GM18499 (cell line): ENCODE measurements at regions not wholly inside any gene's neighbourhood (a gene's known extent, or its start where the extent isn't known, plus 50 kb on each side); places are given as distances from the start of the nearest gene placed in this dataset.
"Not testable (repeated sequence)": the region's sequence is repeated elsewhere in the genome, so short reads cannot be mapped to it uniquely, and the experiment has no call there.

Experiments
- ATAC-seq: cut with Tn5 transposase; IDR thresholded peaks from one replicate; pipeline ENCODE4 v1.9.1; 2021; ENCODE audit warnings: moderate number of reproducible peaks; ENCODE audit not compliant: insufficient read depth, unreplicated experiment

DNA sequence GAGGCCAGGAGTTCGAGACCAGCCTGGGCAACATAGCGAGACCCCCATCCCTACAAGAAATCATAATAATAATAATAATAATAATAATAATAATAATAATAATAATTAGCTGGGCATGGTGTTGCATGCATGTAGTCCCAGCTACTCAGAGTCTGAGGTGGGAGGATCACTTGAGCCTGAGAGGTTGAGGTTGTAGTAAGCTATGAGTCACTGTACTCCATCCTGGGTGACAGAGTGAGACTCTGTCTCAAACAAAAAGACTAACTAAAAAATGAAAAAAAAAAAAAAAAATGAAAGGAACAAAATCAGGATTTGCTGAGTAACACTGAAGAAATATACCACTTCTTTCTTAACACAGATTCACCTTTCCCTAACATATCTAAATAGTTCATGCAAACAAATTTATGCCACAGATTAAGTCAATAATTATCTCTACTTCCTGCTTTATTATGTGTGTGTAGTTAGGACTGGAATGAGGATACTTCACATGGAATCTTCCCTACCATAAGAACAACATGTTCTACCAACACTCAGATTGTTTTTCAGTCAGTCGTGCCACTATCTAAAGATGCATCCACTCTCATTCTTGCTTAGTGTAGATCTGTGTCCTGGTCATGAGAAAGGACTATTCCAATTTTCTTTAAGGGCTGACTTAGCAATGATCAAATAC lies 928.7 kb downstream of the SLC4A3 start:
- ATAC-seq, result no peak

DNA sequence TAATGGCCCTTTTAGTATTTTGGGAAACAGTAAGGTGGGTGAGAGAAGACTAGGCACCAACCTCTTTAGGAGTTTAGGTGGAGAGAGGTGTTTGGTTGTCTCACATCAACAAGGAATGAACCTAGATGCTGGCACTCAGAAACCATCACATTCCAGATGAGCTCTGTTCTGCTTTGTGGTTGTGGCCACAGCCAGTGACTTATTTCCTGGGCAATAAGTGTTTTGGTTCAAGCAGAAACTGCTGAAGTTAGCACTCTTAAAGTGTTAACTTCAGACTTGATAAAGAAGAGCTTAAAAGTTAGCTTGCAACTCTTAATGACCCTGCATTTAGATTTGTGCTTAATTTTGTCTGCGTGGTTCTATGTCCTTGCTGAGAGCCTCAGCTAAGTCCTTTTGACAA lies 929.2 kb downstream of the SLC4A3 start:
- ATAC-seq, result no peak

DNA sequence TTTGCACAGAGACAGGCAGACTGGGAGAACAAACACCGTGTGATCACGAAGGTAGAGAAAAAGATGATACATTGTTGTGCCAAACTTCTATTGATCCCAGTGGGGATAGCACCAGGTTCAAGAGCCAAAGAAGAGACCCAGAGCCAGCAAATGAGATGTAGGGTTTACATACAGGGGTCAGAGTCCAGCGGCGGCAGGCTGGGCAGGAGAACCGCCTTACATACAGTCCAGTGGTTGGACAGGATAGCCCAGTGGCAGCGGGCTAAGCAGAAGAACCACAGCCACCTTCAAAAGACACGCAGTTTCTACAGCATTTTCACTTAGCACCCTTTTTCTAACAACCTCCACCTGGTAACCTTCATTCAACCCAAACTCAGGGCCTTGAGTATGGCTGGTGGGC lies 932.8 kb downstream of the SLC4A3 start:
- ATAC-seq, result no peak

DNA sequence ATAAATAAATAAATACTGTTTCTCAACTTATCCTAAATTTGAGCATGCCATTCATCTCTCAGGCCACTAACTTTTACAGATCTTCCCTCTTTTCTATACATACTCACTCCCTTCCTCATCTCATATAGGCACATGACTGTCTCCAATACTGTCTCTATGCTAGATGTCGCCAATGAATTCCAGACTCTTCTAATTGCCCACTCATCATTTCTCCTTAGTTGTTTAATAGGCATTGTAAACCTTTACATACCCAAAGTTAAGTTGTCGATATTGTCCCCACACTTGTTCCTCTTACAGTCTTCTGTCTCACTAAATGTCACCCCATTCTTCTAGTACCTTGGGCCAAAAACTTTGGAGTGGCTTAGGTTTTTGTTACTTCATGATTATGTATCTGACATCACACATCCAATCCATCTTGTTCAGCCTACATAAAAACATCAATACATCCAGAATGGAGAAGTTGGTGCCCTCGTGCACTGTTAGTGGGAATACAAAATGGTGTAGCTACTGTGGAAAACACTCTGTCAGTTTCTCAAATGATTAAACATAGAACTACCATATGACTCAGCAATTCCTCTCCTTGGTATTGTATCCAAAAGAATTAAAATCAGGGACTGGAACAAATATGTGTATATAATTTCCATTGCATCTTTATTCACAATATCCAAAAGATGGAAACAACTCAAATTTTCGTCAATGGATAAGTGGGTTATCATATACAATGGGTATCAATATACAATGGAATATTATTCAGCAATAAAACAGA lies 935.1 kb downstream of the SLC4A3 start:
- no peak for ATAC-seq

DNA sequence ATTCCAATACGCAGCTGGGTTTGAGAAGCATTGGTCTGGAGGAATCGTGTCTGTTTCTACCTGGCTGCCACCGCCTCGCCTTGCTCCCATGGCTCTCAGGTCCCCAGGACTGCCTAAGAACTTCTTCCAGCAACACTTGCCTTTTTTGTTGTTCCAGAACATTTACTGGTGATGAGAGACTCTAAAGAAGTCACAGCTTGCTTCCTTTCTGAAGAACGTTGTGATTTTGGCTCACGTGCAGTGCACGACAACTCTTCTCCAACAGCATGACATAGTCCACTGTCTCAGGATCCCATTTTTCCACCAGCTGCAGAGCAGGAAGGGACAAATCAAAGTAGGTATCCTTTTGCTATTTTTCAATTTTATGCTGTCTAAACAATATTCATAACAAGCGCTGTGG lies 940.9 kb downstream of the SLC4A3 start:
- no peak for ATAC-seq

DNA sequence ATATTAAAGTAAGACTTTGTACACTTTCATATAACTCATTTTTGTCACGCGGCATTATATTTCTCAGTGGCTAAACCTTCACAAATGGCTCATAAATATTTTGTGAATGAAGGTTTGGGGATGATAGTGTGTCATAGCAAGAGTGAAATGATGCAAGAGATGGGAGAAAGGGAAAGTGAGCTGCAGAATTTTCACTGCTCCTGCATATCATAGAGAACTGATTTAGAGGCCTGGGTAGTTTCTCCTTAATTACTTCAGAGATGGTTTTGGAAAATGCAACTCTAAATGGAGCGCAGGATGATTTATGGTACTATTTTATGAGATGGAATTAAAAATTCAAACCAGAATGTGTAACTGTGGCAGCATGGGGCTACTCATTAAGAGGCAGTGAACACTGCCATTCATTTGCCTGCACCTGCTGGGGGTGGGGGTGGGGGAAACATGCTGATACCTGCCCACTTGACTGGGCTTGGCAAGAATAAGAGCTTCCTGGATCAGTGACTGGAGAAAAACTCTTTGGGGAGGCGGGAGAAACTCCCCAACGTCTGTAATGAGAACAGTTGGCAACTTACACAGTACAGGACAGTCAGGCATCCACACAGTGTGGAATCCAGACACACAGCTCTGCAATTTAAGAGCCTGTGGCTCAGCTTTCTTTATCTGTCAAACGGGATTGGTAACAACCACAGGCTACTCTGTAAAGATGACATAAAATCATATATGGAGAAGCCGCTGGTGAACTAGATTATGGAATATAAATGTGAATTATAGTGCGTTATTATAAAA lies 941.9 kb downstream of the SLC4A3 start:
- no peak for ATAC-seq

DNA sequence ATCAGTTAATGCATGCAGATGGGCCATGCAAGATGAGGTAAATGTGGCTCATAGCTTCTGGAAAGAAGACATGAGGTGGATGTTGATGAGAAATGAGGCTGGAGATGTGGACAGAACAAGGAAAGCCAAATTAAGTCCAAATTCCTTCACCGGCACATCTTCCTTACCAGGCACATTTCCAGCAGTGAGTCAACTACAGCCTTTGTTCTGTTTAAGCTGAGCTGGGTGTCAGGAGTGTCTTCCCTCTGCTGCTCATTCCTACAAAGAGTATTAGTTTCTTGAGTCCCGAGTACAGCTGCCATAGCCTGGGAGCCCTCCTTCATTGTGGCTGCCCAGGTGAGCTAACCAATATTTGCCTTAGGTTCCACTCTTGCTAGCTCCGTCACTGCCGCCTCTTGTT lies 945.0 kb downstream of the SLC4A3 start:
- no peak for ATAC-seq

DNA sequence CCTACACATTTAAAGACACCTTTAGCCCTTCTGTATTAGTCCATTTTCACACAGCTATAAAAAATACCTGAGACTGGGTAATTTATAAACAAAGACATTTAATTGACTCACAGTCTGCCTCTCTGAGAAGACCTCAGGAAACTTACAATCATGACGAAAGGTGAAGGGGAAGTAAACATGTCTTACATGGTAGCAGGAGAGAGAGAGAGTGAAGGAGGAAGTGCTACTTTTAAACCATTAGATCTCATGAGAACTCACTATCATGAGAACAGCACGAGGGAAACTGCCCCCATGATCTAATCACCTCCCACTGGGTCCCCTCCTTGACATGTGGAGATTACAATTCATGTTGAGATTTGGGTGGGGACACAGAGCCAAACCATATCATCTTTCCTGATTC lies 946.6 kb downstream of the SLC4A3 start:
- no peak for ATAC-seq

DNA sequence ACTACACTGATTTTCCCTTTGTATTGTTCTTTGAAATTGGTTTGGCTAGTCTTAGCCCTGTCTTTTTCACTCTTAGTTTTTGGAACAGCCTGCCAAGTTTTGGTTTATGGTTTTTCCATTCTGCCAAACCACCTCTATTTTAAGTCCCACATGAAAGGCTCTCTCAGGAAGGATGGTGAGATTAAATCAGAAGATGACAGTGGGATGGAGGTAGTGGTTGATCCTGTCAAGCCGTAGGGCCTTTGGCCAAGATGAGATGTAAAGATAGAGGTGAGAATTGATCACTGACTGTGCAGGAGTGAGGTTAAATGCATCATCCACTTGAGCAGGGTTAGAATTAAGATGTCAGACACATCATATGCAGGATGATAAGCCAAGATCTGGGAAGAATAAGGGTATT lies 948.5 kb downstream of the SLC4A3 start:
- no peak for ATAC-seq

DNA sequence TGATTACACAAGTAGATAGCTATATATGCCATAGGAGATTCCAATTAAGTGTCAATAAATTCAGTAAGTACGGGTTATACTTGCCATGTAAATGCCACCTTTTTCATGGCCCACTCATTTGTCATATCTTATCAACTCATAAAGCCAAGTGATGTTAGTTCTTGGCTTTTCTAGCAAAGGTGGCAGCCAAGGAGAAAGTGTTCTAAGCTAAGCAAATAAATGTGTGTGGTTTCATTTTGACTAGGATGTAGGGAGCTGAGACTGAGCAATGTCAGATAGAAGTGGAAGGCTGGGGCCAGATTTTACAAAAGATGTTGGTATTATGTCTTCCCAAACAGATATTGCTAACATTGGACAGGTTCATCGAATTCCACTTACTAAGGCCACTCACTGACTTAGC lies 952.0 kb downstream of the SLC4A3 start:
- no peak for ATAC-seq

DNA sequence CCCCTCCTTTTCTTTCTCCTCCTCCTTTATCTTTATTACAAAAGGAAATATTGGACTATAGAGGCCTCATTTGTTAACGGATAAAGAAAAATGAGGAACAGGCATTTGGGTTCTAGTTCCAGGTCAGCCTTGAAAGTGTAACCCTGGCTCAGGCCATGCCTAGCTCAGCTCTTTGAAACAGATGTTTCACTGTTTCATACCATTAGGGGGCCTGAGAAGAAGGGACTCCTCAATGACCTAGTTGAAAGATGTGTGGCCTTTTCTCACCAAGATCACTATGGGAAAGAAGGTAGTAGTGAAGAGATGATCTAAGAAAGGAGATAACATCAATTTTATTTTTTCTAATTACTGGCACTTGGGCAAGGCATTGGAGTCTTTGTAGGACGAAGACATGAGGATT lies 952.7 kb downstream of the SLC4A3 start:
- ATAC-seq, result no peak

DNA sequence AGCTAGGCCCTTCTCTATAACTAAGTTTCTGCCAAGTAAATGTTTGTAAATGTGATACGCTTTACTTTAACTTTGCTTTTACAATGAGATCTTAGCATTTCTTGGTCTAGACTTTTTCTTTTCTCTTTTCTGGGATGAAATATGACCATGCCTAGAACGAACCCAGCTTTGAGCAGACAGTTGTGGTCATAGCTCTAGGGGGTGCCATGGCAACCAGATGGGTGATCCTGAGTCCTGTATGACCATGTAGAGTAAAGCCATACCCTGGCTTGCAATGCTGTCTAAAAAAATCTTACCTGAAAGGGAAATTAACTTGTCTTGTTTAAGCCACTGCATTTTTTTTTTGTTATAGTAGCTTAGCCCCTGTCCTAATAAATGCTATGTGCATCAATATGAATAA lies 956.3 kb downstream of the SLC4A3 start:
- no peak for ATAC-seq

DNA sequence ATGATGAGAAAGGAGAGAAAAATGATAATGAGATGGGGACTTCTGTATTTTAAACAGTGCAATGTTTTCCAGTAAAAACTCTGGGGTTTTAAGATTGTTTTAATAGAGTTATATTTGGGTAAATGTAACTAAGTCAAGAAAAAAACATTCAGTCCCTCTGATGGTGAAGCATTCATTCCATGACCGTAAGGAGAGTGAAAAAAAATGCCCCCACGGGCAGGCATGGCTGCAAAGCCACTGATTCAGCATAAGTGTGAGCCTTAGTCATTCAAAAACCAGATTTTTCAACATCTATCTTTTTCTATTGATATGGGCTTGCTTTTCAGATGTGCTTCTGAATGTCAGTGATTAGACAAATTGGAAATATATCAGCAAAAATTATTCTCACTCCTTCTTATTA lies 957.8 kb downstream of the SLC4A3 start:
- ATAC-seq, result no peak

DNA sequence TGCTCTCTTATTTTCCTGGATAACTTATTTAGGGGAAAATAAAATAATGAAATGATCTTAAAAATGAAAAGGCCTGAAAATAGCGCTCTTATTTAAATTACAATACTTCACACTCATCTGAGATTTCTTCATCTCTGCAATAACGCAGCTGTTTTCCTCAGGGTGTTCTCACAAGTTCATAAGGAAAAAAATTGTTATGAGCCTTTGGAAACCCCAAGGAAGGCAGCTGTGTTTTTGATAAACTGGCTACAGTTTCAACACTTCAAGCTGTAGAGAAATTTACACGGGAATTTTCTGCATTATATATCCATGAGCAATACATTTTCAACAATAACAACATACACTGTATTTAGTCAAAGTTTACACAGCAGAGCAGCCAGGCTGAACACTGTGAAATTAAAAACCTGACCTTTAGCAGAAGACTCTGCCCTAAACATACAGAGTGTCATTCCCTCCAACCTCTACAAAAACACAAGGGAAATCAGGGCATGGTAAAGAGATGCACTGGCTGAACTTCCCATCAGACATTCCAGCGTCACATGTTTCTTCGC lies 959.6 kb downstream of the SLC4A3 start:
- no peak for ATAC-seq

DNA sequence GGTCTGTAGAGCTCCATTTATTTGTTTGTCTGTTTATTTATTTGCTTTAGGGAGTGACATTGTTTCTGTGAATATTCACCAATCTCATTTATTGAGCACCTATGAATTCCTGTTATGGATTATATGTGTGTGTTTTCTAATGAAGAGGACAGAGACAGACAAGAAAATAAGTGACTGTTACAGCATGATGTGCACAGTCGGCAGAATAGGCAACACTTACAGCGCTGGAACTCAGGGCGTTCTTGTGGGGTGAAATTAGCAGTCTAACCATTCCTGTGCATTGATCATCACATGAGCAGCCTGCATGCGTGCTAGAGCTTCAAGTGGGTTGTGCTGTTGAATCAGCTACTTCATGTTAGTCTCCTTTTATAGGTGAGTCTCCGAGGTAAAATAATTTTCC lies 960.7 kb downstream of the SLC4A3 start:
- no peak for ATAC-seq

DNA sequence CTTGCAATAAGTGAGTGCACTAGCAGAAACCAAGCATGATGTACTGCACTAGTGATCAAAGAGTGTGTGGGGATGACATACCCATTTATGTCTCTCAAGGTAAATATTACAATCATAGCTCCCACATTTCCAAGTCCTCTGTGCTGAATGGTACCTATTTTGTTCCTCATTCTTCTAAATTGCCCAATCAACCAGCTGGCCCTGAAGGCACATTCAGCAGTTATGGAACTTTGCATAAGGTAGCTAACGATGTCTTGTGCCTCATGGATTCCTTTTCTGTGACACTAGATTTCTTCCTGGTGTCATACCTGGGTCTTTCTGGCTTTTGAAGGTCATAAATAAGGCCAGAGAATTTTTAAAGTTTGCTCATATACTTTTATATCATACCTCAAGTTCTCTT lies 963.0 kb downstream of the SLC4A3 start:
- no peak for ATAC-seq

DNA sequence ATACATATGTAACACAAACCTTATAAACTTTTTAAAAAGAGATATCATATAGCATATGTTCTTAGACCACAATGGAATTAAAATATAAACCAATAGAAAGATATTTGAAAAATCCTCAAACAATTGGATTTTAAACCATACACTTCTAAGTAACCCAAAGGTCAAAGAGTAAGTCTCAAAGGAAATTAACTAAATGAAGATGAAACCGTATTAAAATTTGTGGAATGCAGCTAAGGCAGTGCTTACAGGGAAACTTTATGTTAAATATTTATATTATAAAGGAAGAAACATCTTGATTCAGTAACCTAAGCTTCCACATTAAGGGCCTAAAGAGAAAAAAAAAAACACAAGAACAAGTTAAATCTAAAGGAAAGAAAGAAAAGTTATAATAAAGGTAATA lies 966.1 kb downstream of the SLC4A3 start:
- ATAC-seq, result no peak

DNA sequence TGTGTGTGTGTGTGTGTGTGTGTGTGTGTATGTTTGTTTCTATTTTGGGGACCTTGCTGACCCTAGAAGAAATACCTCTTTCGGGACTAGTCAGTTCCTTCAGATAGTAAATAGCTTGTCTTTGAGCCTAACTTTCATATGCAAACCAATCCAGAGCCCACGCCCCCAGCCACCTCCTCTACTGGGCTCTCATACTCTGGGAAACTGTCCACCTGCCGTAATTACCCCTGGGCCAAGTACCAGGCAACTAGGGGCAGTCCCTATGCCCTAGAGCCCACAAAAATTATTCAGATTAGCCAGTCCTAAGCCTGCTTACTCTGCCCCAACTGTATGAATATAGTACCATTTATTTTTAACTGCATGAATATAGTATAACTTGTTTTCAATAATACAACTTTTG lies 970.4 kb downstream of the EPHA4 start:
- no peak for ATAC-seq

DNA sequence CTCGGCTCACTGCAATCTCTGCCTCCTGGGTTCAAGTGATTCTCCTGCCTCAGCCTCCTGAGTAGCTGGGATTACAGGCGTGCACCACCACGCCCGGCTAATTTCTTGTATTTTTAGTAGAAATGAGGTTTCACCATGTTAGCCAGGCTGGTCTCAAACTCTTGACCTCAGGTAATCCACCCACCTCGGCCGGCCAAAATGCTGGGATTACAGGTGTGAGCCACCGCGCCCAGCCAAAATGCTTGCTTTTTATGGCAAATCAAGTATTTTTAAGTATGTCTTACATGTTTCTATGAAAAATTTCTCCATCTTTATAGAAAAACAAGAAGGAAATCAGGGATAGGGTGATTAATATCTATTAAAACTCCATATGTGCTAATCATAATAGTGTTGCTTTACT lies 959.1 kb downstream of the EPHA4 start:
- not testable (repeated sequence) for ATAC-seq

DNA sequence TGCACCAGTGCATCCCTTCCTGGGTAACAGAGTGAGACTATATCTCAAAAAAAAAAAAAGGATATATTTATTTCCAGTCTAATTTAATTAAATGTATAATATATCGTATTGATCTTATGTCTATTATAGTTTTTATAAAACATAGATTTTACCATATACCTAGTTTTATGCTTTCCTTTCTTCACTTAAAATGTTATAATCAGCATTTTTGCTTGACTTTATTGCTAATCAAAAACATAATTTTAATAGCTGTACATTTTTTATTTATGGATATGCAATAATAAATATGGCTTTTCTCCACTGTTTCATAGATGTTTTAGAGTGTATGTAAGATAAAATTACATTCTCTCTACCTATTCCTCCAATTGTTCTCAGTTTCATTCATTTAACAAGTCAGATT lies 958.0 kb downstream of the EPHA4 start:
- ATAC-seq, result no peak
